ENCODE measurements at regions not wholly inside any gene's neighbourhood (a gene's known extent, or its start where the extent isn't known, plus 50 kb on each side); places are given as distances from the start of the nearest gene placed in this dataset.

- DNase-seq (no peak), ATAC-seq (ENCODE audit: low read depth in 2 of 2) (no peak)
- no peak overlapping the region for H3K4me3 Mint-ChIP-seq
- H3K36me3 Mint-ChIP-seq: no peaks in the 10 kb centered on the region
- H3K4me1 Mint-ChIP-seq: no peaks in the 10 kb centered on the region
- H3K27ac Mint-ChIP-seq: no peak overlapping the region
- peaks cover 0 to 7% (median 5%) of the 10 kb centered on the region in 7 donors for H3K9me3 Mint-ChIP-seq
- H3K27me3 Mint-ChIP-seq: peaks cover 0 to 16% (median 0%) of the 10 kb centered on the region in 3 donors
Measured at GRCh38 chr5:174252121-174252520, 206.6 kb downstream of the NSG2 start.

GRCh38 chr5:174259696-174260420 is 214.4 kb downstream of the NSG2 start:
- Mint-ChIP-seq H3K4me3 (no peak overlapping the region), H3K9me3 (peaks cover 0 to 8% (median 4%) of the 10 kb centered on the region in 7 donors), H3K4me1 (no peaks in the 10 kb centered on the region), H3K27me3 (peaks cover 7 to 9% (median 8%) of the 10 kb centered on the region in 3 donors), H3K27ac (no peak overlapping the region), H3K36me3 (no peaks in the 10 kb centered on the region)
- ATAC-seq (ENCODE audit: low read depth in 2 of 2) (no peak), DNase-seq (no peak)

- ATAC-seq (ENCODE audit: low read depth in 2 of 2): no peak
- Mint-ChIP-seq H3K36me3 (no peaks in the 10 kb centered on the region), H3K4me3 (no peak overlapping the region), H3K4me1 (no peaks in the 10 kb centered on the region), H3K27me3 (peaks cover 0 to 9% (median 0%) of the 10 kb centered on the region in 3 donors), H3K9me3 (peaks cover 2 to 13% (median 10%) of the 10 kb centered on the region in 7 donors), H3K27ac (no peak overlapping the region)
- no peak for DNase-seq
Measured at GRCh38 chr5:174271316-174271715, 225.8 kb downstream of the NSG2 start.

- ATAC-seq (ENCODE audit: low read depth in 2 of 2): no peak
- no peaks in the 10 kb centered on the region for H3K4me1 Mint-ChIP-seq
- H3K9me3 Mint-ChIP-seq: peaks cover 0 to 13% (median 9%) of the 10 kb centered on the region in 7 donors
- DNase-seq: no peak
- H3K27ac Mint-ChIP-seq: no peak overlapping the region
- H3K27me3 Mint-ChIP-seq: peaks cover 0 to 9% (median 0%) of the 10 kb centered on the region in 3 donors
- H3K36me3 Mint-ChIP-seq: no peaks in the 10 kb centered on the region
- H3K4me3 Mint-ChIP-seq: no peak overlapping the region
Measured at GRCh38 chr5:174272671-174273070, 227.2 kb downstream of the NSG2 start.

GRCh38 chr5:174273325-174273724 is 227.8 kb downstream of the NSG2 start:
- peaks cover 0 to 13% (median 6%) of the 10 kb centered on the region in 7 donors for H3K9me3 Mint-ChIP-seq
- peaks cover 0 to 9% (median 0%) of the 10 kb centered on the region in 3 donors for H3K27me3 Mint-ChIP-seq
- DNase-seq (no peak), ATAC-seq (ENCODE audit: low read depth in 2 of 2) (no peak)
- no peak overlapping the region for H3K4me3 Mint-ChIP-seq
- H3K36me3 Mint-ChIP-seq: no peaks in the 10 kb centered on the region
- H3K27ac Mint-ChIP-seq: no peak overlapping the region
- H3K4me1 Mint-ChIP-seq: no peaks in the 10 kb centered on the region

GRCh38 chr5:174275959-174276358 is 230.5 kb downstream of the NSG2 start:
- Mint-ChIP-seq H3K4me1 (no peaks in the 10 kb centered on the region), H3K36me3 (no peaks in the 10 kb centered on the region), H3K4me3 (no peak overlapping the region), H3K9me3 (peaks cover 0 to 5% (median 2%) of the 10 kb centered on the region in 7 donors), H3K27me3 (peaks cover 0 to 9% (median 1%) of the 10 kb centered on the region in 3 donors), H3K27ac (no peak overlapping the region)
- DNase-seq (no peak), ATAC-seq (ENCODE audit: low read depth in 2 of 2) (no peak)

GRCh38 chr5:174281089-174281760 is 235.7 kb downstream of the NSG2 start:
- Mint-ChIP-seq H3K4me1 (no peaks in the 10 kb centered on the region), H3K9me3 (peaks cover 0 to 5% (median 0%) of the 10 kb centered on the region in 7 donors), H3K36me3 (no peaks in the 10 kb centered on the region), H3K4me3 (no peak overlapping the region), H3K27me3 (peaks cover 4 to 27% (median 9%) of the 10 kb centered on the region in 3 donors), H3K27ac (no peak overlapping the region)
- no peak for ATAC-seq (ENCODE audit: low read depth in 2 of 2)
- no peak for DNase-seq

- Mint-ChIP-seq H3K27me3 (peaks cover 4 to 27% (median 9%) of the 10 kb centered on the region in 3 donors), H3K9me3 (peaks cover 0 to 5% (median 0%) of the 10 kb centered on the region in 7 donors), H3K4me3 (no peak overlapping the region), H3K36me3 (no peaks in the 10 kb centered on the region), H3K4me1 (no peaks in the 10 kb centered on the region), H3K27ac (no peak overlapping the region)
- ATAC-seq (ENCODE audit: low read depth in 2 of 2): no peak
- no peak for DNase-seq
Measured at GRCh38 chr5:174281855-174282254, 236.3 kb downstream of the NSG2 start.

GRCh38 chr5:174282391-174282790 is 236.9 kb downstream of the NSG2 start:
- DNase-seq (no peak), ATAC-seq (ENCODE audit: low read depth in 2 of 2) (no peak)
- no peaks in the 10 kb centered on the region for H3K4me1 Mint-ChIP-seq
- peaks cover 0 to 5% (median 0%) of the 10 kb centered on the region in 7 donors for H3K9me3 Mint-ChIP-seq
- no peak overlapping the region for H3K4me3 Mint-ChIP-seq
- H3K36me3 Mint-ChIP-seq: no peaks in the 10 kb centered on the region
- peaks cover 4 to 27% (median 9%) of the 10 kb centered on the region in 3 donors for H3K27me3 Mint-ChIP-seq
- no peak overlapping the region for H3K27ac Mint-ChIP-seq

- no peak for ATAC-seq (ENCODE audit: low read depth in 2 of 2)
- Mint-ChIP-seq H3K4me1 (no peaks in the 10 kb centered on the region), H3K4me3 (no peak overlapping the region), H3K9me3 (peaks cover 0 to 5% (median 0%) of the 10 kb centered on the region in 7 donors), H3K36me3 (no peaks in the 10 kb centered on the region), H3K27ac (no peak overlapping the region), H3K27me3 (peaks cover 4 to 27% (median 9%) of the 10 kb centered on the region in 3 donors)
- DNase-seq: no peak
Measured at GRCh38 chr5:174283211-174284005, 237.9 kb downstream of the NSG2 start.

- no peak overlapping the region for H3K27ac Mint-ChIP-seq
- no peak for DNase-seq
- H3K4me1 Mint-ChIP-seq: no peaks in the 10 kb centered on the region
- no peak for ATAC-seq (ENCODE audit: low read depth in 2 of 2)
- H3K4me3 Mint-ChIP-seq: no peak overlapping the region
- peaks cover 4 to 27% (median 9%) of the 10 kb centered on the region in 3 donors for H3K27me3 Mint-ChIP-seq
- H3K36me3 Mint-ChIP-seq: no peaks in the 10 kb centered on the region
- peaks cover 0 to 5% (median 4%) of the 10 kb centered on the region in 7 donors for H3K9me3 Mint-ChIP-seq
Measured at GRCh38 chr5:174284873-174285272, 239.4 kb downstream of the NSG2 start.

GRCh38 chr5:174287761-174288160 is 242.3 kb downstream of the NSG2 start:
- H3K27ac Mint-ChIP-seq: no peak overlapping the region
- DNase-seq (no peak), ATAC-seq (ENCODE audit: low read depth in 2 of 2) (no peak)
- peaks cover 2 to 19% (median 6%) of the 10 kb centered on the region in 7 donors for H3K9me3 Mint-ChIP-seq
- H3K4me1 Mint-ChIP-seq: no peaks in the 10 kb centered on the region
- H3K4me3 Mint-ChIP-seq: no peak overlapping the region
- H3K36me3 Mint-ChIP-seq: no peaks in the 10 kb centered on the region
- H3K27me3 Mint-ChIP-seq: peaks cover 8 to 21% (median 9%) of the 10 kb centered on the region in 3 donors

GRCh38 chr5:174288439-174288838 is 242.9 kb downstream of the NSG2 start:
- no peak for DNase-seq

More at GRCh38 chr5:174288439-174288838, 242.9 kb downstream of the NSG2 start:
- ATAC-seq (ENCODE audit: low read depth in 2 of 2): no peak
- Mint-ChIP-seq H3K4me3 (no peak overlapping the region), H3K36me3 (no peaks in the 10 kb centered on the region), H3K4me1 (no peaks in the 10 kb centered on the region), H3K27me3 (peaks cover 4 to 17% (median 9%) of the 10 kb centered on the region in 3 donors), H3K27ac (no peak overlapping the region), H3K9me3 (peaks cover 2 to 19% (median 9%) of the 10 kb centered on the region in 7 donors)

All from naive B cell (primary cell).